ENCODE measurements at regions not wholly inside any gene's neighbourhood (a gene's known extent, or its start where the extent isn't known, plus 50 kb on each side); places are given as distances from the start of the nearest gene placed in this dataset.
"Not testable (repeated sequence)": the region's sequence is repeated elsewhere in the genome, so short reads cannot be mapped to it uniquely, and the experiment has no call there.

DNA sequence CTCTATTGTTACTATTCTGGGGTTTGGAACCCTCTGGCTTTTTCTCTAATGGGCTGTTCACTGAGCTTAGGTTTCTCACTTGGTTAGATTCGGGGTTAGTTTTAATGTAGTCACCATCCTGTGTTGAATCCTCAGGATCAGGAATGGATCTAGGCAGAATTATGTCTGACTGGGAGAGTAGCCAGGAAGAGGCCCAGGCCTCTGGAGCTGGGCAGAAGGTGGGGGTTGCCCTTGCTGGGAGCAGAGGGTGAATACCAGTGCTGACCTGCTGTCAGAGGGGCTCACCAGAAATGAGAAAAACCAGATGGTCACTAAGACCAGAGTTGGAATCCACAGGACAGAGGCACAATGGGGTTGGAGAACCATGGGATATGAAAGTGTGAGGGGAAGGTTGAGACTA is 126.6 kb upstream of the SLC4A4 start:
- DNase-seq (ENCODE audit: low read depth) = no peak

DNA sequence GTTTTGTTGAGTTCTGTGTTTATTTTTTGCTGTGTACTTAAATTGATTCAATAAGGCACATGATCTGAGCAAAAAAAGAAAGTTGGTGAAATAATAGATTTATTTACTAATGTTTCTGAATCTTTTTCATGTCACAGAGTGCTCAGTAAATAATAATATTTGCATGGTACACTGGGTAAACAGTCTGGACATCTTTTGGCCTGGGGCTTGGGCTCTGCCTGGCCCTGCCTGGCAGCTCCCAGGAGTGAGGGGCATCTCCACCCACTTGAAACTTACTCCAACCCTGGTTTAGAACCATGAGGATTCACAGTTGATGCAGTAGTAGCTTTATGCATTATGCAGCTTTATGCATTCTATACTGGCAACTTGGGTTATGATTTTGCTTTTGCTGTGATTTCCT is 124.2 kb upstream of the SLC4A4 start:
- TF ChIP-seq, protein P1, sequence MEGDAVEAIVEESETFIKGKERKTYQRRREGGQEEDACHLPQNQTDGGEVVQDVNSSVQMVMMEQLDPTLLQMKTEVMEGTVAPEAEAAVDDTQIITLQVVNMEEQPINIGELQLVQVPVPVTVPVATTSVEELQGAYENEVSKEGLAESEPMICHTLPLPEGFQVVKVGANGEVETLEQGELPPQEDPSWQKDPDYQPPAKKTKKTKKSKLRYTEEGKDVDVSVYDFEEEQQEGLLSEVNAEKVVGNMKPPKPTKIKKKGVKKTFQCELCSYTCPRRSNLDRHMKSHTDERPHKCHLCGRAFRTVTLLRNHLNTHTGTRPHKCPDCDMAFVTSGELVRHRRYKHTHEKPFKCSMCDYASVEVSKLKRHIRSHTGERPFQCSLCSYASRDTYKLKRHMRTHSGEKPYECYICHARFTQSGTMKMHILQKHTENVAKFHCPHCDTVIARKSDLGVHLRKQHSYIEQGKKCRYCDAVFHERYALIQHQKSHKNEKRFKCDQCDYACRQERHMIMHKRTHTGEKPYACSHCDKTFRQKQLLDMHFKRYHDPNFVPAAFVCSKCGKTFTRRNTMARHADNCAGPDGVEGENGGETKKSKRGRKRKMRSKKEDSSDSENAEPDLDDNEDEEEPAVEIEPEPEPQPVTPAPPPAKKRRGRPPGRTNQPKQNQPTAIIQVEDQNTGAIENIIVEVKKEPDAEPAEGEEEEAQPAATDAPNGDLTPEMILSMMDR (IDR thresholded peaks at IDR 0.05; ENCODE audit: low read depth, low read length, missing control alignments) = no peak
- no peak overlapping the region for H3K4me3 ChIP-seq (ENCODE audit: low read depth, low read length)
- no peak for DNase-seq (ENCODE audit: low read depth)

More for the DNA sequence above, 126.6 kb upstream of the SLC4A4 start:
- no peak overlapping the region for H3K4me3 ChIP-seq (ENCODE audit: low read depth, low read length)
- TF ChIP-seq, protein P1 (IDR thresholded peaks at IDR 0.05; ENCODE audit: low read depth, low read length, missing control alignments) = no peak

DNA sequence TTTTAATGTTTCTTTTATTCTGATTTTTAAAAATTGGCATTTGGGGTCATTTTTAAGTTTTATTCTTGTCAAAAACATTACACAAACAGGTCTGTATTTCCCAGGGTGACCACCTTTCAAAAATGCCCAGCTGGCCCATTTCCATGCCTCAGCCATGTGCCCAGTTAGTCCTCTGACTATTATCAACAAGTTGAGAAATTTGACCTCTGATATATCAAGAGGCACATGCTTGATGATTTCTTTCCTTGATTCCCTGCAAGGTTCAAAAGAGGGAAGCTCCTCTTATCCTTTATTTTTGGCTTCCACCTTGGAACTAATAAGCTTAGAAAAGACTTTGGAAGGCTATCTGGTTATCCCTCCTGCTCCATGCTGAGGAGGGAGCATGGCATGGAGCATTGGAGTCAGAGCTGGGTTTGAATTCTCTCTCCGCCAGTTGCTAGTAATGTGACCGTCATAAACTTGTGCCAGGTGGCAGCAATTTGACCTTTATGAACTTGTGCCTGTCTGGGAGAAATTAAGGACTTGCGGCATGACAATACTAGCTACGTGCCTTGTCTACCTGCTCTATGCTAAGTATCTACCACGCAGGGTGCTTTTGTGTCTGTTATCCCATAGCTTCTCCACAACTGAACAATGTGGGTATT is 122.4 kb upstream of the SLC4A4 start:
- no peak for DNase-seq (ENCODE audit: low read depth)
- H3K4me3 ChIP-seq (ENCODE audit: low read depth, low read length) = no peak overlapping the region
- TF ChIP-seq, protein P1 (IDR thresholded peaks at IDR 0.05; ENCODE audit: low read depth, low read length, missing control alignments) = no peak

DNA sequence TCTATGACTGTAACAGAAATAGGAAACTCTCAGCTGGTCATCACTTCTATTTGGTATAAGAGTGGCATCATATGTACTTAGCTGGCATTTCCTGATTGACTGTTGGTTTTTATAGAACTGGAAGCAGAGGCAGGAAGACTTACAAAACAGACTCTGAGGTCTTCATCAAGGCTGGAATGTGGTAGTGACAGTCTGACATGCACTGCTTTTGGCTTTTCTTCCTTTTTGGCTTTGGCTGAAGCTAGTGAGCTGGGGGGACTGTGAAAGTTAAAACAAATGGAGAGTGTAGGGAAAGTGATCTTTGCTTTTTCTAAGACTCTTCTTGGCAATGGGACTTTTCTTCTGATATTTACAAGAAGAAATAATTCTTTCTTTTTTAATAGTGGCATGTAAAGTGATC is 121.1 kb upstream of the SLC4A4 start:
- no peak overlapping the region for H3K4me3 ChIP-seq (ENCODE audit: low read depth, low read length)
- no peak for DNase-seq (ENCODE audit: low read depth)
- TF ChIP-seq, protein P1 (IDR thresholded peaks at IDR 0.05; ENCODE audit: low read depth, low read length, missing control alignments) = no peak

DNA sequence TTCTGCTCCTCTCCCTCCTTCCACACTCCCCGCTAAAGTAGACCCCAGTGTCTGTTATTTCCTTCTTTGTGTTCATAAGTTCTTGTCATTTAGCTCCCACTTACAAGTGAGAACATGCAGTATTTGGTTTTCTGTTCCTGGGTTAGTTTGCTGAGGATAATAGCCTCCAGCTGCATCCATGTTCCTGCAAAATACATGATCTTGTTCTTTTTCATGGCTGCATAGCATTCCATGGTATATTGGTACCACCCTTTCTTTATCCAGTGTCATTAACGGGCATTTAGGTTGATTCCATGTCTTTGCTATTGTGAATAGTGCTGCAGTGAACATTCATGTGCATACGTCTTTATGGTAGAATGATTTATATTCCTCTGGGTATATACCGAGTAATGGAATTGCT is 118.0 kb upstream of the SLC4A4 start:
- not testable (repeated sequence) for H3K4me3 ChIP-seq (ENCODE audit: low read depth, low read length); DNase-seq (ENCODE audit: low read depth)

DNA sequence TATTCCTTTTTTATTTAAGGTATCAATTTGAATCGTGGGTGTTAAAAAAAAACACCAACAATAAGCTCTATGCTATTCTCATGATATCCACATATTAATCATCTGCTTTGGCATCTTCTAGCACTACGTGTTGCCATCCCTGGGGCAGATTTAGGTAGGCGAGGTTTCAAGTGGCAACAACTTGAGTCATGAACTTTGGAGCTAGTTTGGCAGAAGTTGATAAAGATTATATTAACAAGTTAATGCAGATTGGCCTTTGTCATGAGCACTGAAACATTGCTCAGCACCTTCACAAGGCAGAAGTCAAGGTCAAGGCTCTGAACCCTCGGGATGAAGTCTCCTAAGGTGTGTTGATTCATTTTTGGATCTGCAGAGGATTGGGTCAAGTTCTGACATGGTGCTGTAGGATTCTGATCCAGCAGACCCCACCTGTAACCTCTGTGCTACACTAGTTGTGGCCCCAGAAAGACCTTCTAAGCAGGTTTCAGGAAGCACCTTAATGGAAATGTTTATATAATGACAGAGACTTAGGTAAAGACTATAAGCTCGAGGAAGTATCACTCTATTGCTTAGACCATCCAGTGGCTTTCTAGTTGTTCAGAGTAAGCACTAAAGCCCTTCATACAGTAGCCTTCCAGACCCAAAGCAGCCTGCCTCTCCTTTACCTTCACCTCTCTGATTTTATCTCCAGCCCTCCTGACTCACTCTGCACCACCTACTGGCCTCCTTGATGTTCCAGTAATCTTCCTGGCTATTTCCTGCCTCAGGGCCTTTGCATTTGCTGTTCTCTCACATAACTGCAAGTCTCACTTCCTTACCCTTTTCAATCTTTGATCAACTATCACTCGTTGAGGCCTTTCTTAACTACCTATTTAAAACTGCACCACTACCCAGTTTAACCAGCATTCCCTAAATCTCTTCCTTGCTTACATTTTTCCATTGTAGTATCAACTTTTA is 117.0 kb upstream of the SLC4A4 start:
- no peak for DNase-seq (ENCODE audit: low read depth)
- no peak overlapping the region for H3K4me3 ChIP-seq (ENCODE audit: low read depth, low read length)
- TF ChIP-seq, protein P1 (IDR thresholded peaks at IDR 0.05; ENCODE audit: low read depth, low read length, missing control alignments) = no peak

DNA sequence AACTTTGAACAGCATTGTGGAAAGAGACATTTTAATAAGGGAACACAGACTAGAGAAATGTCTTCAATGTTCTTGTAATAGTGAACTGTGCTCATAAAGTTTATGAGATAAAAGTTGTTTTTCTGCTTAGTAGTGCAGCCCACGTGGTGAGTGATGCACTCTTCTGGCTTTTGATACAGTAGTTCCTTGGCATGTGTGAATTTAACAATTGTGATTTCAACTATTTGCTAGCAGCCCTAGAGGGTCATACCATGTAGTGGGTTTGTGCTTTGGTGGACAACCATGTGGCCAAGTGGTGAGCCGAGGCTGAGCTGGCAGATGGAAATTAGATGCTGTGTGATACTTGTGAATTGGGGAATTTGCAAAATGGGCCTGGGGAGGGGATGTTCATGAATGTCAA is 116.2 kb upstream of the SLC4A4 start:
- H3K4me3 ChIP-seq (ENCODE audit: low read depth, low read length) = no peak overlapping the region
- no peak for DNase-seq (ENCODE audit: low read depth)

More for the DNA sequence above, 116.2 kb upstream of the SLC4A4 start:
- TF ChIP-seq, protein P1 (IDR thresholded peaks at IDR 0.05; ENCODE audit: low read depth, low read length, missing control alignments) = no peak

Measured in GM12864 (cell line).